Heart left ventricle (tissue), 13 donors: ENCODE measurements at regions not wholly inside any gene's neighbourhood (a gene's known extent, or its start where the extent isn't known, plus 50 kb on each side); places are given as distances from the start of the nearest gene placed in this dataset.

Experiments
- CTCF ChIP-seq, 12 donors: fragments of 200-600 bp; sonication (generic) in 4 of 12; IDR thresholded peaks; one replicate each; pipeline versions ENCODE4 v1.5.0 to v1.8.0; 2018 to 2022; ENCODE audit warnings: antibody characterized with exemption in 12 of 12, mild to moderate bottlenecking in 5 of 12
- POLR2A ChIP-seq, 2 donors: fragments of 450-650 bp; IDR thresholded peaks; one replicate each; pipeline ENCODE4 v1.6.1; 2017; ENCODE audit warnings: antibody characterized with exemption in 2 of 2, mild to moderate bottlenecking in 2 of 2, moderate library complexity in 2 of 2
- donor health status: ischemic (EF 13 %, LVEDD 7.1; RV severe dilation, severe dysfunction).
- donor health status: DM: no; HTN: yes; CAD: no.
- donor health status: DM: no; HTN: no; CAD: no.
- donor health status: ischemic (EF 25% LVEDD 6.9; RV normal size, moderate dysfunction).
- donor health status: ischemic (EF 25% LVEDD 5.7; RV mildly dilated, moderate dysfunction).
- donor health status: ischemic (EF 35%, LVEDD 5.7; RV mildly dilated, moderate dysfunction).
- donor health status: nonischemic (EF 11% LVEDD 7.7; RV severe dilation, severe dysfunction).
- donor health status: DM: yes; HTN: yes; CAD: no.
- donor health status: PGD.
- donor health status: ischemic (EF 29% LVEDD 5.4; RV normal size, mild dysfunction).
- donor health status: nonischemic (EF 23%, LVEDD 6.1; RV moderate dilation, normal function).

- TF ChIP-seq CTCF (IDR thresholded peaks at IDR 0.05) = no peak
- no peak for TF ChIP-seq POLR2A (IDR thresholded peaks at IDR 0.05)
These were observed 89.2 kb upstream of the GRIK3 start for GRCh38 chr1:37123276-37124115.
